ENCODE measurements at regions not wholly inside any gene's neighbourhood (a gene's known extent, or its start where the extent isn't known, plus 50 kb on each side); places are given as distances from the start of the nearest gene placed in this dataset.
A peak's percentile ranks its signal among the peaks of the same experiment; 100 is the strongest.
"Not testable (repeated sequence)": the region's sequence is repeated elsewhere in the genome, so short reads cannot be mapped to it uniquely, and the experiment has no call there.

- no peak for DNase-seq (ENCODE audit: extremely low read depth, low read depth, low spot score)
Observed at GRCh38 chr6:125354649-125355048, 52.9 kb upstream of the HDDC2 start.

- no peak for DNase-seq (ENCODE audit: extremely low read depth, low read depth, low spot score)
Observed at GRCh38 chr6:125356884-125357283, 55.1 kb upstream of the HDDC2 start.

- DNase-seq (ENCODE audit: extremely low read depth, low read depth, low spot score), result no peak
Observed at GRCh38 chr6:125357515-125358256, 55.9 kb upstream of the HDDC2 start.

GRCh38 chr6:125358898-125359297 is 57.1 kb upstream of the HDDC2 start:
- no peak for DNase-seq (ENCODE audit: extremely low read depth, low read depth, low spot score)

GRCh38 chr6:125361868-125362267 is 60.1 kb upstream of the HDDC2 start:
- no peak for DNase-seq (ENCODE audit: extremely low read depth, low read depth, low spot score)

GRCh38 chr6:125363039-125363823 is 61.5 kb upstream of the HDDC2 start:
- peak; percentile 61 for DNase-seq (ENCODE audit: extremely low read depth, low read depth, low spot score)

- no peak for DNase-seq (ENCODE audit: extremely low read depth, low read depth, low spot score)
Observed at GRCh38 chr6:125363824-125364165, 62.0 kb upstream of the HDDC2 start.

- DNase-seq (ENCODE audit: extremely low read depth, low read depth, low spot score), result no peak
Observed at GRCh38 chr6:125365230-125365629, 63.5 kb upstream of the HDDC2 start.

- no peak for DNase-seq (ENCODE audit: extremely low read depth, low read depth, low spot score)
Observed at GRCh38 chr6:125367036-125367782, 65.4 kb upstream of the HDDC2 start.

- DNase-seq (ENCODE audit: extremely low read depth, low read depth, low spot score), result no peak
Observed at GRCh38 chr6:125370343-125370742, 68.6 kb upstream of the HDDC2 start.

- DNase-seq (ENCODE audit: extremely low read depth, low read depth, low spot score), result no peak
Observed at GRCh38 chr6:125375013-125375412, 73.2 kb upstream of the HDDC2 start.

- DNase-seq (ENCODE audit: extremely low read depth, low read depth, low spot score), result no peak
Observed at GRCh38 chr6:125375821-125376220, 74.1 kb upstream of the HDDC2 start.

GRCh38 chr6:125377621-125378020 is 75.9 kb upstream of the HDDC2 start:
- DNase-seq (ENCODE audit: extremely low read depth, low read depth, low spot score), result no peak

- DNase-seq (ENCODE audit: extremely low read depth, low read depth, low spot score), result no peak
Observed at GRCh38 chr6:125379174-125379573, 77.4 kb upstream of the HDDC2 start.

- DNase-seq (ENCODE audit: extremely low read depth, low read depth, low spot score), result no peak
Observed at GRCh38 chr6:125380474-125380873, 78.7 kb upstream of the HDDC2 start.

- not testable (repeated sequence) for DNase-seq (ENCODE audit: extremely low read depth, low read depth, low spot score)
Observed at GRCh38 chr6:125386337-125386736, 84.6 kb upstream of the HDDC2 start.

GRCh38 chr6:125392682-125393081 is 90.9 kb upstream of the HDDC2 start:
- DNase-seq (ENCODE audit: extremely low read depth, low read depth, low spot score), result no peak

GRCh38 chr6:125393449-125393858 is 91.7 kb upstream of the HDDC2 start:
- DNase-seq (ENCODE audit: extremely low read depth, low read depth, low spot score), result no peak

- DNase-seq (ENCODE audit: extremely low read depth, low read depth, low spot score), result no peak
Observed at GRCh38 chr6:125406741-125407140, 105.0 kb upstream of the HDDC2 start.

- no peak for DNase-seq (ENCODE audit: extremely low read depth, low read depth, low spot score)
Observed at GRCh38 chr6:125414507-125414906, 112.7 kb upstream of the HDDC2 start.

GRCh38 chr6:125415913-125416312 is 114.1 kb upstream of the HDDC2 start:
- no peak for DNase-seq (ENCODE audit: extremely low read depth, low read depth, low spot score)

GRCh38 chr6:125421836-125422235 is 120.1 kb upstream of the HDDC2 start:
- peak; percentile 10 for DNase-seq (ENCODE audit: extremely low read depth, low read depth, low spot score)
